GM21360 (cell line): ENCODE measurements at regions not wholly inside any gene's neighbourhood (a gene's known extent, or its start where the extent isn't known, plus 50 kb on each side); places are given as distances from the start of the nearest gene placed in this dataset.

Experiments
- ATAC-seq: cut with Tn5 transposase; IDR thresholded peaks from one replicate; pipeline ENCODE4 v1.9.1; 2021; ENCODE audit warnings: mild to moderate bottlenecking, moderate library complexity; ENCODE audit not compliant: unreplicated experiment

GRCh38 chr17:15048933-15049794, 216.0 kb downstream of the PMP22 start:
- ATAC-seq, result no peak

GRCh38 chr17:15048381-15048780, 216.7 kb downstream of the PMP22 start:
- no peak for ATAC-seq

- no peak for ATAC-seq
Observed at GRCh38 chr17:15042311-15042710, 222.8 kb downstream of the PMP22 start.

DNA sequence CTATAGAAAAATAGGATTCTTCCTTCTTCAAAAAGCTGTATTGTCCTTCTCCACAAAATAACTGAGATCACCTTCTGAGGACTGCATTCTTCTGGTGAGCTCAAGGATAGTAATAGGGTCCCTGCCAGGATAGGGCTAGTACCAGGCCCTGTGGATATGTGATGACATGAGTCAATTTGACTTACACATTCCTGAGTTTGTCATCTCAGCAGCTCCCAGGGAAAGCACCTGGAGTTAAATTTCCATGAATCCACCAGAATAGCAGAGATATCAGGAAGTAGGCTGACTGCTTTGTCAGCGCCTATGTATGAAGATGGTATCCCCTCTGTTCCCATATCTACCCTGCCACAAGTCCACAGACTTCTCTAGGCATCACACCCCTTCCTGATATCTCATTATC, 225.8 kb downstream of the PMP22 start:
- no peak for ATAC-seq

GRCh38 chr17:15038656-15039055, 226.5 kb downstream of the PMP22 start:
- ATAC-seq, result no peak

DNA sequence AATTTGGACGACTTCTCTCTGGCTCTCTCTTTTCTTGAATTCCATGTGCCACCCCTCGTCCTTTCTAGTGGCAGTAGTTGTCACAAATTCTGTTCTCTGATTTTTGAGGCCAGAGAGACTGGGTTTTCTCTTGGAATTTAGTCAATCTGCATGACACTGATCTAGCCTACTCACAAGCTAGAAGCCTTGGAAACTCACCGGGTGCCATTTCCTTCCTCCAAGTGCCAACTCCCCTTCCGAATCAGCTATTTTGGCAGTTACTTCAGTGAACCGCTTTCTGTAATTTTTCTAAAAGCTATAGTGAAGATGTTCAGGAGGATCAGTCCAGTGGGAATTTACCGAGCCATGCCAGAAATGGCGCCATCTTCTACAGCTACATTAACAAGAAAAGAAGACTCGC, 228.9 kb downstream of the PMP22 start:
- ATAC-seq, result no peak

DNA sequence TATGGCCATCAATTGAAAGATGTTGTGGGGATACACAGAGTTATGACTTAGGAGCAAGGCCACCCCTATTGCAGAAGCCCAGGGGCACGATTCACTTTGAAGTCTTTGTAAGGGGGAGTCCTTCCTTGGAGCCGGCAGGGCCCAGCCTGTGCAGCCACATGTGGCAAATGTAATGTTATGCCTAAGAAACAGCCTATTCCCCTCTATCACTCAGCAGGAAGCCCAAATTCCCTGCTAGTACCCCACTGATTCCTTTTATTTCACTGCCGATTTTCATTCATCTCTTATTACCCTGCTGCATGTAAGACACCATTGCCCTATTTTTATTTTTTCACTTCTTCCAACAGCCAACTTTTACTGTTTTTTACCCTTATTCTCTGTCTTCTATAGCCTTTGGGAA, 233.2 kb downstream of the PMP22 start:
- no peak for ATAC-seq

GRCh38 chr17:15029469-15029868, 235.7 kb downstream of the PMP22 start:
- ATAC-seq, result no peak

- no peak for ATAC-seq
Observed at GRCh38 chr17:15027853-15028252, 237.3 kb downstream of the PMP22 start.

GRCh38 chr17:15026088-15026487, 239.0 kb downstream of the PMP22 start:
- ATAC-seq, result no peak

GRCh38 chr17:15023589-15024336, 241.4 kb downstream of the PMP22 start:
- ATAC-seq, result no peak

DNA sequence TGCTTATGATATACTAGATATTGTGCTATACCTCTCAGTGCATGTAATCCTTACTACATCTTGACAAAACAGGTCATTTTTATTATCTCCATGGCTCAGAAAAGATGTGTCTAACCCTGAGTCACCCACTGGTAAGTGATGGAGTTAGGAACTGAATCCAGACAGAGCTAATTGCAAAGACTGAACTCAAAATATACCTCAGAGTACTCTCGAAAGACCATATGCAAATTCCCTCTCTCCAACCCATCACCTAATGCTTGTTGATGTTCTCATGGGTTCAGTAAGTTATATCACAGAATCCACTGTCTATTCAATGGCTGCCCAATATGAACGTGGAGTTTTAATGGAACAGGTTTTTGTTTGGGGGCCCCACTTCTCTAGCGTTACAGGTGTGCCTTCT, 246.0 kb downstream of the PMP22 start:
- no peak for ATAC-seq

- ATAC-seq, result no peak
Observed at GRCh38 chr17:15012351-15012980, 252.7 kb downstream of the PMP22 start.

DNA sequence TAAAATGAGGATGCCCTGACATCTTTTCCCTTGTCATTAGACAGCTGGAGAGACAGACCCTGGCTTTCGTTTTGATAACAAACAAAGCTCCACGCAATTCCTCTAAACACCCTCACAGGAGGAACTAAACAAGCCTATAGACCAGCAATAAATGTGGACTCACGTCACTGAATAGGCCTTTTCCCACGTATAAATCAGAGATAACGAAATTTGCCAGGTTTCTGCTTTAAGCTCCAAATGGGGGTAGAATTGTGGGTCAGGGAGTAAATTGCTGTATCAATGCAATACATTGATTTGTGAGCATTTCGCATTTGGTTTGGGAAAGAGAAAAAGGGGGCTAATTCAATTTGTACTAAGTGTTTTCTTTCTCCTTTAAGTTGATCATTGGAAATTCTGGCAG, 256.0 kb downstream of the PMP22 start:
- no peak for ATAC-seq

DNA sequence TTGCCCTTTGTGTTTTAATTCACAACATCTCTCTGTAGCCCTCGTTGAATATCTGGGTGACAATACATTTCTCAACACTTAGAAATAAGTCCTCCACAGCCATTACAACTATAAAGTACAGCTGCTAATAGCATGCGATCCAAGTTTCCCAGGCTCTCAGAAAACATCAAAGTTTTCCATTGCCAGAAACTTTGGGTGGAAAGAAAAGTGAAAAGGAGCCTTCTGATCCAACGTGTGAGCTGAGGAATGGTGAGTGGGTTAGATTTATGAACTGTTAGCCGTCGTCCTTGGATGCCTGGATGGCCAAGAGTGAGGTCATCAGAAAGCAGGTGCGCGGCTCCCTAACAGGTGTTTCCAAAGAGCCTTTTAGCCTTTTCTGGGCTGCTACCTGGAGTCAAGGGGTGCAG, 258.0 kb downstream of the PMP22 start:
- ATAC-seq, result no peak

- no peak for ATAC-seq
Observed at GRCh38 chr17:15006421-15007128, 258.6 kb downstream of the PMP22 start.

- ATAC-seq, result no peak
Observed at GRCh38 chr17:15000661-15001060, 264.5 kb downstream of the PMP22 start.

DNA sequence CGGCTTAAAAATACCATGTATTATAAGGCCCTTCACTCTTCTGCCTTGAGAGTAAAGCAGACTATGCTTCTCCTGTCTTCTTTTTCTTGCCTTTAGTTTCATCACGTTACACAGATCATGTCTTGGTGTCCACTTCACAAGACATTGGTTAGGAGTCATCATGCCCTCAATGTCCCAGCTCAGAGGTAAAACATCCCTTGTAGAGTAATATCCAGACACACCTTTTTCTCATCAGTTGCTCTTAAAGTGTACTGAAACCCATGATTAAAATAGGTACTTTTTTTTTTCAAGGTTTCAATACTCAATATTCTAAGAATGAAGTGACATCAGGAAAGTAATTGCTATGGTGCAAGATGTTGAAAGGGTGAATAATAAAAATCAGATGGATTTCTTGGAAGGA, 267.8 kb downstream of the PMP22 start:
- ATAC-seq, result no peak

DNA sequence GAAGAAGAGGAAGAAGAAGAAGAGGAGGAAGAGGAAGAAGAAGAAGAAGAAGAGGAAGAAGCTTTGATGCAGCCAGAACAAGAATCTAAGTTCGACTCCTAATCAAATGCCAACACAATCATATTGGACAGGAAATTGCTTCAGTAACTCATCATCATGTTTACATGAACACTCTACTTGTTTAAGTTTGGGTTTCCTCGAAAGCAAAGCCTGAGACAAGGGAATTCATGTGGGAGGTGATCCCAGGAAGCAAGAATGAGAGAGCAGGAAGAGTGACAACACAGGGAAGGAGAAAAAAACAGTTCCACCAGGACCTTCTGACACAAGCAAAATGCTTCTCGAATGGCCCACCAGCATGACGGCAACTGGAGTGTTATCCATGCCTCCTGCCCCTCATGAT, 279.0 kb downstream of the PMP22 start:
- ATAC-seq, result no peak

- no peak for ATAC-seq
Observed at GRCh38 chr17:14972844-14973243, 292.3 kb downstream of the PMP22 start.

GRCh38 chr17:14971054-14971453, 294.1 kb downstream of the PMP22 start:
- no peak for ATAC-seq
